Skeletal muscle tissue (tissue), 3 donors: ENCODE measurements at regions not wholly inside any gene's neighbourhood (a gene's known extent, or its start where the extent isn't known, plus 50 kb on each side); places are given as distances from the start of the nearest gene placed in this dataset.

Experiments
- H3K27ac ChIP-seq: one replicate; pipeline ENCODE4 v1.7.0; 2013; ENCODE audit warnings: mild to moderate bottlenecking, low read depth, low read length, inconsistent platforms
- H3K27me3 ChIP-seq, 3 donors: one replicate each; pipeline ENCODE4 v1.7.0; 2013; ENCODE audit warnings: low read length in 3 of 3; ENCODE audit not compliant: control insufficient read depth in 3 of 3, insufficient read depth in 3 of 3
- H3K36me3 ChIP-seq, 3 donors: one replicate each; pipeline ENCODE4 v1.7.0; 2013; ENCODE audit warnings: low read length in 3 of 3; ENCODE audit not compliant: control insufficient read depth in 3 of 3, insufficient read depth in 3 of 3
- H3K4me1 ChIP-seq, 3 donors: one replicate each; pipeline ENCODE4 v1.7.0; 2013; ENCODE audit warnings: low read length in 3 of 3, mild to moderate bottlenecking in 3 of 3; ENCODE audit not compliant: control insufficient read depth in 3 of 3, insufficient read depth in 3 of 3
- H3K4me3 ChIP-seq, 3 donors: one replicate each; pipeline ENCODE4 v1.7.0; 2013; ENCODE audit warnings: low read length in 3 of 3
- H3K9ac ChIP-seq, 3 donors: one replicate each; pipeline ENCODE4 v1.7.0; 2013; ENCODE audit warnings: low read length in 3 of 3, mild to moderate bottlenecking in 3 of 3, moderate library complexity in 2 of 3, low read depth in 1 of 3
- H3K9me3 ChIP-seq, 3 donors: one replicate each; pipeline ENCODE4 v1.7.0; 2013; ENCODE audit warnings: low read length in 3 of 3; ENCODE audit not compliant: control insufficient read depth in 3 of 3
- donor health status: Osteomylitis.

- Histone ChIP-seq H3K27ac (no peak overlapping the region), H3K9ac (no peak overlapping the region), H3K4me3 (no peak overlapping the region), H3K36me3 (no peaks in the 10 kb centered on the region), H3K9me3 (peaks cover 0 to 3% (median 0%) of the 10 kb centered on the region in 3 donors), H3K4me1 (no peaks in the 10 kb centered on the region), H3K27me3 (peaks cover 12 to 46% (median 25%) of the 10 kb centered on the region in 3 donors)
Observed at GRCh38 chr22:49426618-49427266, 400.9 kb downstream of the BRD1 start.

- peaks cover 12 to 46% (median 25%) of the 10 kb centered on the region in 3 donors for H3K27me3 ChIP-seq
- H3K4me3 ChIP-seq = no peak overlapping the region
- peaks cover 0 to 3% (median 0%) of the 10 kb centered on the region in 3 donors for H3K9me3 ChIP-seq
- H3K9ac ChIP-seq = no peak overlapping the region
- H3K27ac ChIP-seq = no peak overlapping the region
- H3K36me3 ChIP-seq = no peaks in the 10 kb centered on the region
- no peaks in the 10 kb centered on the region for H3K4me1 ChIP-seq
Observed at GRCh38 chr22:49426098-49426497, 401.6 kb downstream of the BRD1 start.

- H3K27me3 ChIP-seq = peaks cover 12 to 46% (median 25%) of the 10 kb centered on the region in 3 donors
- peaks cover 0 to 3% (median 0%) of the 10 kb centered on the region in 3 donors for H3K9me3 ChIP-seq
- no peaks in the 10 kb centered on the region for H3K4me1 ChIP-seq
- H3K36me3 ChIP-seq = no peaks in the 10 kb centered on the region
- no peak overlapping the region for H3K9ac ChIP-seq
- no peak overlapping the region for H3K27ac ChIP-seq
- H3K4me3 ChIP-seq = no peak overlapping the region
Observed at GRCh38 chr22:49425356-49425755, 402.3 kb downstream of the BRD1 start.

GRCh38 chr22:49424893-49425270 lies 402.8 kb downstream of the BRD1 start:
- peaks cover 0 to 3% (median 0%) of the 10 kb centered on the region in 3 donors for H3K9me3 ChIP-seq
- no peak overlapping the region for H3K4me3 ChIP-seq
- H3K36me3 ChIP-seq = no peaks in the 10 kb centered on the region
- H3K27me3 ChIP-seq = peaks cover 12 to 42% (median 25%) of the 10 kb centered on the region in 3 donors
- H3K4me1 ChIP-seq = no peaks in the 10 kb centered on the region
- no peak overlapping the region for H3K9ac ChIP-seq
- no peak overlapping the region for H3K27ac ChIP-seq

- Histone ChIP-seq H3K36me3 (no peaks in the 10 kb centered on the region), H3K27ac (no peak overlapping the region), H3K4me3 (no peak overlapping the region), H3K27me3 (peaks cover 12 to 46% (median 19%) of the 10 kb centered on the region in 3 donors), H3K9ac (no peak overlapping the region), H3K9me3 (peaks cover 0 to 8% (median 0%) of the 10 kb centered on the region in 3 donors), H3K4me1 (no peaks in the 10 kb centered on the region)
Observed at GRCh38 chr22:49423125-49423650, 404.5 kb downstream of the BRD1 start.

GRCh38 chr22:49422701-49423100 lies 405.0 kb downstream of the BRD1 start:
- peaks cover 0 to 8% (median 0%) of the 10 kb centered on the region in 3 donors for H3K9me3 ChIP-seq
- no peak overlapping the region for H3K27ac ChIP-seq
- H3K36me3 ChIP-seq = no peaks in the 10 kb centered on the region
- no peaks in the 10 kb centered on the region for H3K4me1 ChIP-seq
- no peak overlapping the region for H3K9ac ChIP-seq
- peaks cover 12 to 44% (median 18%) of the 10 kb centered on the region in 3 donors for H3K27me3 ChIP-seq
- no peak overlapping the region for H3K4me3 ChIP-seq

GRCh38 chr22:49420651-49421050 lies 407.0 kb downstream of the BRD1 start:
- Histone ChIP-seq H3K4me3 (no peak overlapping the region), H3K9ac (no peak overlapping the region), H3K9me3 (peaks cover 0 to 8% (median 0%) of the 10 kb centered on the region in 3 donors), H3K4me1 (no peaks in the 10 kb centered on the region), H3K27ac (no peak overlapping the region), H3K36me3 (no peaks in the 10 kb centered on the region), H3K27me3 (peaks cover 4 to 39% (median 6%) of the 10 kb centered on the region in 3 donors)

GRCh38 chr22:49419661-49420060 lies 408.0 kb downstream of the BRD1 start:
- no peak overlapping the region for H3K27ac ChIP-seq
- H3K9me3 ChIP-seq = peaks cover 0 to 8% (median 0%) of the 10 kb centered on the region in 3 donors
- H3K27me3 ChIP-seq = peaks cover 0 to 39% (median 1%) of the 10 kb centered on the region in 3 donors
- no peak overlapping the region for H3K4me3 ChIP-seq
- H3K9ac ChIP-seq = no peak overlapping the region
- no peaks in the 10 kb centered on the region for H3K36me3 ChIP-seq
- no peaks in the 10 kb centered on the region for H3K4me1 ChIP-seq

- no peak overlapping the region for H3K4me3 ChIP-seq
- no peak overlapping the region for H3K9ac ChIP-seq
- H3K27ac ChIP-seq = no peak overlapping the region
- no peaks in the 10 kb centered on the region for H3K36me3 ChIP-seq
- H3K27me3 ChIP-seq = peaks cover 0 to 32% (median 0%) of the 10 kb centered on the region in 3 donors
- H3K4me1 ChIP-seq = no peaks in the 10 kb centered on the region
- peaks cover 0 to 8% (median 0%) of the 10 kb centered on the region in 3 donors for H3K9me3 ChIP-seq
Observed at GRCh38 chr22:49418943-49419342, 408.7 kb downstream of the BRD1 start.

GRCh38 chr22:49418341-49418894 lies 409.3 kb downstream of the BRD1 start:
- H3K4me3 ChIP-seq = no peak overlapping the region
- no peaks in the 10 kb centered on the region for H3K4me1 ChIP-seq
- H3K27ac ChIP-seq = no peak overlapping the region
- H3K9me3 ChIP-seq = peaks cover 0 to 8% (median 0%) of the 10 kb centered on the region in 3 donors
- H3K36me3 ChIP-seq = no peaks in the 10 kb centered on the region
- peaks cover 0 to 30% (median 0%) of the 10 kb centered on the region in 3 donors for H3K27me3 ChIP-seq
- no peak overlapping the region for H3K9ac ChIP-seq
